NCI-H1694 treated with DMSO at 0.1 percent for 48 hours (cell line): ENCODE measurements at regions not wholly inside any gene's neighbourhood (a gene's known extent, or its start where the extent isn't known, plus 50 kb on each side); places are given as distances from the start of the nearest gene placed in this dataset.
"Not testable (repeated sequence)": the region's sequence is repeated elsewhere in the genome, so short reads cannot be mapped to it uniquely, and the experiment has no call there.

ENCODE experiments used
- DNase-seq: peaks from one replicate; lab custom pipeline; 2025; lab: John Stamatoyannopoulos, UW

GRCh38 chr3:1456781-1457311 lies 364.0 kb downstream of the CNTN6 start:
- DNase-seq, result no peak

- DNase-seq, result no peak
Observed at GRCh38 chr3:1462371-1462770, 369.5 kb downstream of the CNTN6 start.

- DNase-seq, result no peak
Observed at GRCh38 chr3:1462856-1463450, 370.1 kb downstream of the CNTN6 start.

- not testable (repeated sequence) for DNase-seq
Observed at GRCh38 chr3:1465091-1465490, 372.3 kb downstream of the CNTN6 start.

- DNase-seq, result no peak
Observed at GRCh38 chr3:1468145-1468544, 375.3 kb downstream of the CNTN6 start.

- DNase-seq, result no peak
Observed at GRCh38 chr3:1469248-1469647, 376.4 kb downstream of the CNTN6 start.

- no peak for DNase-seq
Observed at GRCh38 chr3:1469687-1470086, 376.9 kb downstream of the CNTN6 start.

- no peak for DNase-seq
Observed at GRCh38 chr3:1477669-1478068, 384.8 kb downstream of the CNTN6 start.

- no peak for DNase-seq
Observed at GRCh38 chr3:1495466-1495865, 402.6 kb downstream of the CNTN6 start.

GRCh38 chr3:1499694-1500093 lies 406.9 kb downstream of the CNTN6 start:
- no peak for DNase-seq

GRCh38 chr3:1501406-1502115 lies 408.7 kb downstream of the CNTN6 start:
- no peak for DNase-seq

GRCh38 chr3:1506090-1506489 lies 413.3 kb downstream of the CNTN6 start:
- DNase-seq, result no peak

GRCh38 chr3:1513662-1514061 lies 420.8 kb downstream of the CNTN6 start:
- no peak for DNase-seq

- no peak for DNase-seq
Observed at GRCh38 chr3:1515882-1516281, 423.1 kb downstream of the CNTN6 start.

GRCh38 chr3:1527786-1528185 lies 435.0 kb downstream of the CNTN6 start:
- no peak for DNase-seq

GRCh38 chr3:1528621-1529020 lies 435.8 kb downstream of the CNTN6 start:
- DNase-seq, result no peak

GRCh38 chr3:1529676-1530075 lies 436.9 kb downstream of the CNTN6 start:
- no peak for DNase-seq

GRCh38 chr3:1531981-1532380 lies 439.2 kb downstream of the CNTN6 start:
- DNase-seq, result no peak

- no peak for DNase-seq
Observed at GRCh38 chr3:1532935-1533606, 440.2 kb downstream of the CNTN6 start.

GRCh38 chr3:1533763-1534162 lies 440.9 kb downstream of the CNTN6 start:
- DNase-seq, result no peak

GRCh38 chr3:1534252-1534651 lies 441.4 kb downstream of the CNTN6 start:
- DNase-seq, result no peak

GRCh38 chr3:1535361-1535760 lies 442.5 kb downstream of the CNTN6 start:
- no peak for DNase-seq

- no peak for DNase-seq
Observed at GRCh38 chr3:1540686-1541085, 447.9 kb downstream of the CNTN6 start.
